ENCODE measurements at regions not wholly inside any gene's neighbourhood (a gene's known extent, or its start where the extent isn't known, plus 50 kb on each side); places are given as distances from the start of the nearest gene placed in this dataset.

DNA sequence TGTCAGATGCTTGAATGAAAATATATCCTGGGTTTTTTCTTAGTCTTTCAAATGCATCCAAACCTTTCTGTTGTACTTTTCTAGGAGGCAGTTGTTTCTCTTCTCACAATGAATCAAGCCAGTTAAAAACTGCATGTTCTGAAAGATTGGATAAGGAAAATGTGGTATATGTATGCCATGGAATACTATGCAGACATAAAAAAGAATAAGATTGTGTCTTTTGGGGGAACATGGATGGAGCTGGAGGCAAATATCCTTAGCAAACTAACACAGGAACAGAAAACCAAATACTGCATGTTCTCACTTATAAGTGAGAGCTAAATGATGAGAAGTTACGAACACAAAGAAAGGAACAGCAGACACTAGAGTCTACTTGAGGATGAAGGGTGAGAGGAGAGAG lies 51.7 kb upstream of the MAPK4 start:
- intact Hi-C loops (cut with DNase I) = no loop called here
- TF ChIP-seq, protein P1, sequence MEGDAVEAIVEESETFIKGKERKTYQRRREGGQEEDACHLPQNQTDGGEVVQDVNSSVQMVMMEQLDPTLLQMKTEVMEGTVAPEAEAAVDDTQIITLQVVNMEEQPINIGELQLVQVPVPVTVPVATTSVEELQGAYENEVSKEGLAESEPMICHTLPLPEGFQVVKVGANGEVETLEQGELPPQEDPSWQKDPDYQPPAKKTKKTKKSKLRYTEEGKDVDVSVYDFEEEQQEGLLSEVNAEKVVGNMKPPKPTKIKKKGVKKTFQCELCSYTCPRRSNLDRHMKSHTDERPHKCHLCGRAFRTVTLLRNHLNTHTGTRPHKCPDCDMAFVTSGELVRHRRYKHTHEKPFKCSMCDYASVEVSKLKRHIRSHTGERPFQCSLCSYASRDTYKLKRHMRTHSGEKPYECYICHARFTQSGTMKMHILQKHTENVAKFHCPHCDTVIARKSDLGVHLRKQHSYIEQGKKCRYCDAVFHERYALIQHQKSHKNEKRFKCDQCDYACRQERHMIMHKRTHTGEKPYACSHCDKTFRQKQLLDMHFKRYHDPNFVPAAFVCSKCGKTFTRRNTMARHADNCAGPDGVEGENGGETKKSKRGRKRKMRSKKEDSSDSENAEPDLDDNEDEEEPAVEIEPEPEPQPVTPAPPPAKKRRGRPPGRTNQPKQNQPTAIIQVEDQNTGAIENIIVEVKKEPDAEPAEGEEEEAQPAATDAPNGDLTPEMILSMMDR (IDR thresholded peaks at IDR 0.05) = no peak
- Histone ChIP-seq H3K27ac (no peak overlapping the region), H3K4me3 (no peak overlapping the region), H3K9me3 (no peaks in the 10 kb centered on the region), H3K4me1 (no peaks in the 10 kb centered on the region), H3K36me3 (no peaks in the 10 kb centered on the region), H3K27me3 (no peaks in the 10 kb centered on the region)
- no peak for DNase-seq
- no peak for ATAC-seq

DNA sequence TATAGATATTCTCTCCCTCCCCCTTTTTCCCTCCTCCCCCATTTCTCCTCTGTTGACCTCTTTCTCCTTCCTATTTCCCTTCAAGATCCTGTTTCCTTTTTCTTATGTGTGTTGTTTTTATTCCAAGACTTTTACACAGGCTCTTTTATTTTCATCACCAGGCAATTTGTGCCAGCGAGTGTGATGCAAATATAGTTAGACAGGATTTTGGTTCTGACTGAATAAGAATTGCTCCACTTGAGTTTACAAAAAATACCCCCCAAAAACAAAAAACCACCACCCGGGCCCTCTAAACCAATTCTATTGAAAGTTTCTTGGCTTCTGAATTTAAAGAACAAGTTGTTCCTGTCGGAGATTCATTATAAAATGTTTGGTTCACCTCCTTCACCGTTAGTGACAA lies 50.9 kb upstream of the MAPK4 start:
- DNase-seq (no peak), ATAC-seq (no peak)
- Histone ChIP-seq H3K27ac (no peak overlapping the region), H3K9me3 (no peaks in the 10 kb centered on the region), H3K4me3 (no peak overlapping the region), H3K36me3 (no peaks in the 10 kb centered on the region), H3K4me1 (no peaks in the 10 kb centered on the region), H3K27me3 (no peaks in the 10 kb centered on the region)
- TF ChIP-seq, protein P1 (IDR thresholded peaks at IDR 0.05) = no peak
- intact Hi-C loops (cut with DNase I) = no loop called here

Data from upper lobe of right lung (tissue), 1 donor.